ENCODE measurements at regions not wholly inside any gene's neighbourhood (a gene's known extent, or its start where the extent isn't known, plus 50 kb on each side); places are given as distances from the start of the nearest gene placed in this dataset.

DNA sequence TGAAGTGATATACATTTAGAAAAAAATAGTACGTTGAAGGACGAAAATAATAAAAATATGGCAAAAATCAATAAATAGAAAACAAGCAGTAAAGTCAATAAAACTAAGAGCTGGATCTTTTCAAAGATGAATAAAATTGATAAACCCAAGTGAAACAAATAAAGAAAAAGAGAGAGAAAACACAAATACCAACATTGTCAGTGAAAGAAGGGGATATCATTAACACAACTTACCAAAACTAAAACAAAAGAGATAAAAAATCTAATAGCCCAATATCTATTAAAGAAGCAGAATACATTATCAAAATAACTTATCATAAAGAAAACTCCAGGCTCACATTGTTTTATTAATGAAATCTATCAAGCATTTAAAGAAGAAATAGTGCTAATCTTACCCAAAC is 675.1 kb downstream of the UQCRFS1 start:
- DNase-seq (ENCODE audit: low spot score), result no peak

DNA sequence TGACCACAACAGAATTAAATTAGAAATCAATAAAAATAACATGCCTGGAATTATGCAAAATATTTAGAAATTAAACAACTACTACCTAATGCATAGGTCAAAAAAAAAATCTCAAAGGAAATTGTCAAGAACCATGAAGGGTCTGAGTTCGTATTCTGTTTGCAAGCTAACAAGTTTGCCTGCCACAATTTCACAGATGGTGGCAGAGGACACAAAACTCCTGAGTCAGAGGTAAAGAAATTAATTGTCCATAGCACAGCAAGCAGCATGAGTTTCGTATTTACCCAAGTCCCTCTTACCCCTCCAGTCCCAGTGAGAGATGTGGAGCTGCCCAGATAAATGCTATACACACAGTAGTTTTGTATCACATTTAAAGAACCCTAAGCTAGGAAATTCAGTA is 675.9 kb downstream of the UQCRFS1 start:
- DNase-seq (ENCODE audit: low spot score), result no peak

DNA sequence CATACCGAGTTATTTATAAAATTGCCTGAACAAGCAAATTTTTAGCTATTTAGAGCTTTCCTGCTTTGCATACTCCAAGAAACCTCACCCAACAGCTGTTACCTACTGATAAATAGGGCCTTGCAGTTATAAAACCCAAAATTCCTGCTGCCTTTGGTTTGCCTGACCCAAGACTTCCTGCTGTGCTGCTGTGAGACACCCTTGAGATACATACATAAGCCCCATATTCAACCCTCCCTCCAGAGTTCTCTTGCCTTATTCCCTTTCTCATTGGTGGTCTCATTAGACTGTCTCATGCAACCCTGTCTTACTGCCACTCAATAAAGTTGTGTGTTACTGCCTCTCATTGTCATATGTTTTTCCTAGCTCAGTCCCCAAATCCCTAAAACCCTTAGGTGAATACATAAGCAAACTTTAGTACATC is 677.6 kb downstream of the UQCRFS1 start:
- no peak for DNase-seq (ENCODE audit: low spot score)

- DNase-seq (ENCODE audit: low spot score), result no peak
These were observed 678.1 kb downstream of the UQCRFS1 start for GRCh38 chr19:28534766-28535351.

- DNase-seq (ENCODE audit: low spot score), result no peak
These were observed 680.1 kb downstream of the UQCRFS1 start for GRCh38 chr19:28532765-28533341.

GRCh38 chr19:28531979-28532378 is 681.0 kb downstream of the UQCRFS1 start:
- DNase-seq (ENCODE audit: low spot score), result no peak

DNA sequence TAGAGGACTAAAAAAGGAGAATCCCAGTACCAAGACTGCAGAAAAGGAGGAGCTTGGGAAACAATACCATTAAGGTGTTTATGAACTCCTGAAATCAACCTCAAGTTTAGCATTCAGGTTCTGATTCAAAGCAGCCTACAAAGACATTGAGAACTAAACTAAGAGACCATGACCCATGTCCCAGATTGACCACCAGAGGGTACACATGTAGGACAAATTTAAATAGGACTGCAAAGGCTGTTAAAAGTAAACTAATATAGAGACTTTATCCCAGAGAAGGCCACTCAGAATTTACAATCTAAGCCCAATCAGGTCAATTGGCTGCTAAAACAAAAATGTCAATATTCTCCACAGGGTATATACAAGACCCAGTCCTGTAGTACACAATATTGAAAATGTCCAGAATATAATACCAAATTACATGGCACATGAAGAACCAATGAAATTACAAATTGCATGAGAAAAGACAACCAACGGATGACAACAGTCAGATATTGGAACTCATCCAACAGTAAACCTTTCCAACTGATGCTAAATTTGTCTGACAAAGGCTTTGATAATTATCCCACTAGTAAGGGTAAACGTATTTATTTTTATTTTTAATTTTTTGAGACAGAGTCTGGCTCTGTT is 682.4 kb downstream of the UQCRFS1 start:
- no peak for DNase-seq (ENCODE audit: low spot score)

- DNase-seq (ENCODE audit: low spot score), result no peak
These were observed 686.9 kb downstream of the UQCRFS1 start for GRCh38 chr19:28526038-28526437.

DNA sequence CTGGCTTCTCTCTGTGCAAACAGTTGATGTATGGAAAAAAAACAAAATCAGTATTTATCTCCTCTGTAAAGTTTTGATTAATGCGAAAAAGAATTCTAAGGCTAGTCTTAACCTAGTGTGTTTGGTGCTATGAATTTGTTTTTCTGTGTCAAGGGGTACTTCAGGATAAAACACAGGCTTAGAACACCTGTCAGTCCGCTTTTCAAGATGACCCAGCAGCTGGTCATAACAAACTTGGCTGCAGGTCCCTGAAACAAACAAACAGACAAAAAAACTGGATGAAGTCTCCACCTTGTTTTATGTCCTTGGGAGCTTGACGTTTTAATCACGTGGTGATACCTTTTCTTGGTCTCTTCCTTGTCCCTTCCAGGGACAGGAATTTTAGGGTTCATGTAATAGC is 689.3 kb downstream of the UQCRFS1 start:
- no peak for DNase-seq (ENCODE audit: low spot score)

- no peak for DNase-seq (ENCODE audit: low spot score)
These were observed 690.4 kb downstream of the UQCRFS1 start for GRCh38 chr19:28522545-28522922.

DNA sequence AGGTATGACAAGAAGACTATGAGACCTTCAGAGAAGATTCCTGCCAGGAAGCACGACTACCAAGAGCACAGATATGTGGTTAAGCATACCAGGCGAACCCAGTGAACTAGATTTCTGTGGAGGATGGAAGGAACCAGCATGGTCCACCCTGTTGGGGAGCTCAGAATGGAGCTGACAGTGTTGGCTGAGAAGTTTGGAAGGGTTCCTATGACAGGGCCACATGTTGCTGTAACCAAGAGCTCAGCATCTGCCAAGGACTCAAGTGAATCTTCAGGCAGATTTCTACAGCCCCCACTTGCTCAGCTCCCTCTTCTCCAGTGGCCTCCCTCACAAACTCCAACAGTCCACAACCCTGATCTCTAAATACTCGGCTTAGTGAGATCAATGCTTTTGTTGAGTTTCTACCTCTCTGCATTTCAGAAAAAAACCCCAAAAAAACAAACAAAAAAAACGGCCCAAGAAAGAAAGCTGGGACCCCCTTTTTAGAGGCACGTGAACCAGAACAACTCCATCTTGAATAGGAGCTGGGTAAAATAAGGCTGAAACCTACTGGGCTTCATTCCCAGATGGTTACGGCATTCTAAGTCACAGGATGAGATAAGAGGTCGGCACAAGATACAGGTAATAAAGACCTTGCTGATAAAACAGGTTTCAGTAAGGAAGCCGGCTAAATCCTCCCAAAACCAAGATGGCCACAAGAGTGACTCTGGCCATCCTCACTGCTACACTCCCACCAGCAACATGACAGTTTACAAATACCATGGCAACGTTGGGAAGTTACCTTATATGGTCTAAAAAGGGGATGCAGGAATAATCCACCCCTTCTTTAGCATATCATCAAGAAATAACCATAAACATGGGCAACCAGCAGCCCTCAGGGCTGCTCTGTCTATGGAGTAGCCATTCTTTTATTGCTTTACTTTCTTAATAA is 691.1 kb downstream of the UQCRFS1 start:
- no peak for DNase-seq (ENCODE audit: low spot score)

DNA sequence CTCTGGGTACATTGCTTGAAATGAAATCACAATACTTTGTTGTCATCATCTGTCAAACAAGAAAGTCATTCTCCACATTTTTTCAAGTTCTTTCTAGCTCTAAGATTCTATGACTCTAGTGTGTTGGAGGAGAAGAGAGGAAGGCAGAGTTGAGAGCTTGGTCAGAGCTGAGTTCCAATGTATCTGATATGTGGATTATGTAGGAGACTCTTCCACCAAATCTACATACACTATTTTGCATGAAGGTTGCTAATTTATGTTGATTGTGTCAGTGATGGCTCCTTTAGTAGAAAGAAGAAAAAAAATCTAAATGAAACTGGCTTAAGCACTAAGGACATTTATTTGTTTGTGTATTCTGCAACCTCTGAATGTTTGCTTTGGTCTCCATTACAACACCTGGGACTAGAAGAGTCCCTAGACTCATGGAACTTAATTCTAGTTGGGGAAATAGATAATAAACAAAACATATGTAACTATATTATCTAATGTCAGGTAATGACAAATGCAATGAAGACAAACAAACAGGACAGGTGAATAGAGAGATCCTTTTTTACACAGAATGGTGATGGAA is 691.9 kb downstream of the UQCRFS1 start:
- no peak for DNase-seq (ENCODE audit: low spot score)

DNA sequence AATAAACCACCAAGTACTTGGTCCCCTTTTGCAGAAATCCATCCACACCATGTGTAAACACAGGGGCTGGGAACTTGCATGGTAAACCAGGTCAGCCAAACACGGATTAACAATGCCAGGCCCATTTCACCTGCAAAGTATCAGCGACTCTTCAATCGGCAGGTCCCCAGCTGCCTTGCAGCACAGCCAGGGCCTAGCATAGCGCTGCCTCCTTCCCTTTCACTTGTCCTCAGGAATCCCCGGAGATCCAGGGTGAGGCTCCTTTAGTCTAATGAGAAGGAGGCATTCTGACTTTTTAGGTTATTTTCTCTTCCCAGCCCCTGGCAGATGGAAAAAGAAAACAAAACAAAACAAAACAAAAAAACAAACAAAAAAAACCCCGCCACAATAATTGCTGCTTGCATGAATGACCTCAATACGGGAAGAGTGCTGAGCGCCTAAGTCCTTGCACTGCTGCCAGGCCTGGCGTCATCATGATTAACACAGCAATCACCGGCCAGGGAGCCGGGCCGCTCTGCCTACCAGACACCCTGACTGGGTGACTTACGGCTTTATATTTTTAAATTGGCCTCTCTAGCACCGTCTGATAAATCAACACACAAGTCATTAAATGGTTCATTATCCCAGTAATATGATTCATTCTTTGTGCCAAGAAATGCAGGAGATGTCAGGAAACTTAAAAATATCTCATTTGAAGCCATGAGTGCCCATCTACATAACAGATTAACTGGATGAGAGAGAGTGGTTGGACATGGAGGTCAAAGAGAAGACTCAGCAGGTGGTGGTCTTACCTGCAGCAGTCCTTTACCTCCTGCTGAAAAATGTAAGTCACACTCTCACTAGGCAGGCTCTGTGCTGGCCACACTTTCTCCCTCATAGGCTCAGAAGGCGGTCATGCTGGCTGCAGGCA is 692.7 kb downstream of the UQCRFS1 start:
- DNase-seq (ENCODE audit: low spot score), result no peak

DNA sequence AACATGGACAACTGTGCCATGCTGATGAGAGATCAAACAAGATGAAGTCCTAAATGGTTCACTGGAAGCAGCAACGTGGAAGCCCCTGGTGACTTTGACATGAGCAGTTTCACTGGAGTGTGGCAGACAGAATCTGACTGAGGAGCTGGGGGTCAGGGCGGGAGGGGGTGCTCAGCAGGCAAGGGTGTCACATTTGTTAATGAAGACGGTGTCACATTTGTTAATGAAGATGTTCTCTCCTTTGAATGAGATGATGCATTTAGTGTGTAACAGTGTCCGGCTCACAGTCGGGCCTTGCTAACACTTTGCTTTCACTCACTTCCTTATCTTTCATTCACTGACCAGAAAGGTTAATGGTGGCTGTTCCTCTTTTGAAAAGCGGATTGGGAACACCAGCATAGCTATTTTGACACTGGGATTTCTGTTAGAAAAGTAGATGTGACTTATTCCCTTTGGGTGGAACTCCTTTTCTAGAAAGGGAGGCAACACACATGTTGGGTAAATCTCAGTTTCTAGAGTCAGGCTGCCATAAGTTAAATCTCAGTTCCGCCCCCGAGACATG is 693.7 kb downstream of the UQCRFS1 start:
- DNase-seq (ENCODE audit: low spot score), result no peak

DNA sequence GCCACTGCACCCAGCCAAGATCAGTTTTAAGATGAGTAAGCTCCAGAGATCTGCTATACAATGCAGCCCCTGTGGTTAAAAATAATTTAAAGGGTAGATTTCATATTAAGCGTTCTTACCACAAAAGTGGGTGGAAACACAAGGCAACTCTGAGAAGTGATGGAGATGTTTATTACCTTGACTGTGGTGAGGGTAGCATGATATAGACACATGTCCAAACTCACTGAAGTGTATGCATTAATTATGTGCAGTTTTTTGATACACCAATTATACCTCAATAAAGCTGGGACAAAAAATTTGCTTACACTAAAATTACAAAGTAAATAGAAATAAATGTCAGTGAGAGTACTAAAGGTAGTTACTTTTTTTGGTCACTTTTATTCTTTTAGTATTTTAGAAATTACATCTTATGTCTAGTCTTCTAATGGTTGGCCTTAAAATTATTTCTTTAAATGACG is 696.5 kb downstream of the UQCRFS1 start:
- no peak for DNase-seq (ENCODE audit: low spot score)

DNA sequence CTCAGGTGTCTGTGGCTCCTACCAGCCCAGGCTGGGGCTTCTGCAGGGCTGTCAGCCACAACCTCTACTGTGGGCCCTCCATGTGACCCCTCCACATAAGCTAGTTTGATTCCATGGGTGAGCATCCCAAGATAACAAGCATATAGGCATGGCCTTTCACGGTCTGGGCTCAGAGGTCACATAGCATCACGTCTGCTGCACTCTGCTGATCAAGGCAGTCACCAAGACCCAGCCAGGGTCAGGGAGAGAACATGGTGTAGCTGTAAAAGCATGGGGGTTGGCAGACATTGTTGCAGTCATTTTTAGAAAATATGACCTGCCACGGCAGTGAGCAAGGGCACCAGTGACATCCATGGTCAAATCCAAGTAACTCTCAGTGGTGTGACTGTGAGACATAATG is 698.8 kb downstream of the UQCRFS1 start:
- DNase-seq (ENCODE audit: low spot score), result no peak

GRCh38 chr19:28511655-28512054 is 701.3 kb downstream of the UQCRFS1 start:
- no peak for DNase-seq (ENCODE audit: low spot score)

DNA sequence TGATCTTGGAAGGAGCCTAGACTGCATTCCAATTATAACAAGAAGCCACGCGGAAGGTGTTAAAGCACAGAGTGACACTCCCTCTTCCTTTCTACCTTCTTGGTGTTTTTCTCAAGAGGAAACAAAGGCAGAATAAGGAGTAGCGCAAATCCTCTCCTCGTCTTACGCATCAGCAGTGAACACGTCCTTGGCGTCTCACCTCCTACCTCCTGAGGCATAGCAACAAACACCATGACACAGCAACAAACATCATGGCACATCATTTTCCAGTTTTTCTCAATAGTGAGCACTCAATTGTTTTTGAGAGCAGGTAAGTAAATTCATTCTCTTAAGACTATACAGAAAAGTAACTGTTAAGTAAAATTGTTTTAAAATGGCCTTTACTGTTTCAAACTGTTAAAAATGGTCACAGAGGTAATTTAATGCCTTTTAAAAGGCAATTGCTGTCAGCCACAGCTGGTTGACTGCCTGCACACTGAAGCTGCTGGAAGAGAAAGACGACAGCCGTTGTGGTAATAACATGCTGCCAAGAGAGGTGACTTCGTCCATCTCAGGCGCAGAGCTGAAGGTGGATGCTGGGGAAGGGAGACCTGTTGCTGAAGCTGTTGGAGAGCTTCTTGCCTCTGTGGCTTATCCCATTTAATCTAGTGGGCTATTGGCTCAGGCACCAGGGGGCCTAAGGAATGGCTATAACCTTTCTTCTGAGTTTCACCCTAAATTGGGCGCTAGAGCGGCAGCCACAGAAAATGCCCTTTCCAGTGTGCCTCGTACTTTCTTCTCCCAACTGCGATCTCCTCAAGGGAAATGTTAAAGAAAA is 703.7 kb downstream of the UQCRFS1 start:
- DNase-seq (ENCODE audit: low spot score), result no peak

- no peak for DNase-seq (ENCODE audit: low spot score)
These were observed 704.3 kb downstream of the UQCRFS1 start for GRCh38 chr19:28508666-28509065.

GRCh38 chr19:28505933-28506332 is 707.0 kb downstream of the UQCRFS1 start:
- DNase-seq (ENCODE audit: low spot score), result no peak
